ENCODE measurements at regions not wholly inside any gene's neighbourhood (a gene's known extent, or its start where the extent isn't known, plus 50 kb on each side); places are given as distances from the start of the nearest gene placed in this dataset.

GRCh38 chr15:93664213-93664956 lies 567.0 kb upstream of the MCTP2 start:
- TF ChIP-seq SMC3 (IDR thresholded peaks at IDR 0.05; ENCODE audit: low read depth, low read length): no peak
- TF ChIP-seq MAFK (IDR thresholded peaks at IDR 0.05; ENCODE audit: low read depth, low read length): no peak
- TF ChIP-seq CTCF (conservative IDR thresholded peaks at IDR 0.05; ENCODE audit: low read depth, low read length): no peak
- no peak for TF ChIP-seq POLR2A (IDR thresholded peaks at IDR 0.05; ENCODE audit: low read depth, low read length)
- TF ChIP-seq MXI1 (IDR thresholded peaks at IDR 0.05; ENCODE audit: borderline replicate concordance, low read depth, low read length): no peak
- TF ChIP-seq RAD21 (IDR thresholded peaks at IDR 0.05; ENCODE audit: low read length): no peak
- TF ChIP-seq BHLHE40 (IDR thresholded peaks at IDR 0.05; ENCODE audit: low read depth, low read length): no peak
- no peak for TF ChIP-seq USF2 (IDR thresholded peaks at IDR 0.05; ENCODE audit: low read depth, low read length)
- TF ChIP-seq RFX5 (IDR thresholded peaks at IDR 0.05; ENCODE audit: low read depth, low read length): no peak
- no peak for TF ChIP-seq CEBPB (IDR thresholded peaks at IDR 0.05; ENCODE audit: low read depth, low read length)
- TF ChIP-seq FOS (IDR thresholded peaks at IDR 0.05; ENCODE audit: low read depth, low read length): no peak
- no peak for TF ChIP-seq CHD1 (IDR thresholded peaks at IDR 0.05; ENCODE audit: low read depth, low read length)
- TF ChIP-seq NFE2L2 (IDR thresholded peaks at IDR 0.05; ENCODE audit: low read depth, low read length): no peak
